Duodenal mucosa (tissue), 2 donors: ENCODE measurements at regions not wholly inside any gene's neighbourhood (a gene's known extent, or its start where the extent isn't known, plus 50 kb on each side); places are given as distances from the start of the nearest gene placed in this dataset.

Experiments
- H3K27ac ChIP-seq: one replicate; pipeline ENCODE4 v1.7.0; 2013; ENCODE audit warnings: low read depth, low read length
- H3K27me3 ChIP-seq, 2 donors: one replicate each; pipeline ENCODE4 v1.7.0; 2013; ENCODE audit warnings: low read length in 2 of 2, control low read depth in 1 of 2; ENCODE audit not compliant: insufficient read depth in 2 of 2, control insufficient read depth in 1 of 2
- H3K36me3 ChIP-seq, 2 donors: one replicate each; pipeline ENCODE4 v1.7.0; 2013; ENCODE audit warnings: low read length in 2 of 2, control low read depth in 1 of 2; ENCODE audit not compliant: insufficient read depth in 2 of 2, control insufficient read depth in 1 of 2
- H3K4me1 ChIP-seq, 2 donors: one replicate each; pipeline ENCODE4 v1.7.0; 2013; ENCODE audit warnings: low read length in 2 of 2, control low read depth in 1 of 2; ENCODE audit not compliant: insufficient read depth in 2 of 2, control insufficient read depth in 1 of 2
- H3K4me3 ChIP-seq, 2 donors: one replicate each; pipeline ENCODE4 v1.7.0; 2013; ENCODE audit warnings: low read length in 2 of 2, low read depth in 1 of 2
- H3K9ac ChIP-seq, 2 donors: one replicate each; pipeline ENCODE4 v1.7.0; 2013; ENCODE audit warnings: low read length in 2 of 2, low read depth in 1 of 2
- H3K9me3 ChIP-seq, 2 donors: one replicate each; pipeline ENCODE4 v1.7.0; 2013; ENCODE audit warnings: low read length in 2 of 2, control low read depth in 1 of 2; ENCODE audit not compliant: control insufficient read depth in 1 of 2

GRCh38 chr13:64283926-64284325 is 2868.3 kb upstream of the PCDH20 start:
- Histone ChIP-seq H3K27ac (no peak overlapping the region), H3K4me3 (no peak overlapping the region), H3K27me3 (no peaks in the 10 kb centered on the region), H3K9ac (no peak overlapping the region), H3K9me3 (peaks cover 13% of the 10 kb centered on the region in 2 donors), H3K36me3 (no peaks in the 10 kb centered on the region), H3K4me1 (no peaks in the 10 kb centered on the region)

GRCh38 chr13:64278493-64278892 is 2862.8 kb upstream of the PCDH20 start:
- no peak overlapping the region for H3K27ac ChIP-seq
- H3K4me3 ChIP-seq: no peak overlapping the region
- H3K9me3 ChIP-seq: peaks cover 4 to 6% of the 10 kb centered on the region in 2 donors
- no peak overlapping the region for H3K9ac ChIP-seq
- no peaks in the 10 kb centered on the region for H3K4me1 ChIP-seq
- H3K27me3 ChIP-seq: no peaks in the 10 kb centered on the region
- no peaks in the 10 kb centered on the region for H3K36me3 ChIP-seq

GRCh38 chr13:64277097-64277496 is 2861.4 kb upstream of the PCDH20 start:
- H3K4me1 ChIP-seq: no peaks in the 10 kb centered on the region
- no peak overlapping the region for H3K4me3 ChIP-seq
- H3K9ac ChIP-seq: no peak overlapping the region
- peaks cover 9 to 11% of the 10 kb centered on the region in 2 donors for H3K9me3 ChIP-seq
- no peak overlapping the region for H3K27ac ChIP-seq
- no peaks in the 10 kb centered on the region for H3K27me3 ChIP-seq
- H3K36me3 ChIP-seq: no peaks in the 10 kb centered on the region

- Histone ChIP-seq H3K9ac (no peak overlapping the region), H3K4me3 (no peak overlapping the region), H3K4me1 (no peaks in the 10 kb centered on the region), H3K36me3 (no peaks in the 10 kb centered on the region), H3K27ac (no peak overlapping the region), H3K27me3 (no peaks in the 10 kb centered on the region), H3K9me3 (peaks cover 9 to 12% of the 10 kb centered on the region in 2 donors)
These were observed 2860.6 kb upstream of the PCDH20 start for GRCh38 chr13:64276232-64276631.

- H3K27ac ChIP-seq: no peak overlapping the region
- peaks cover 9 to 12% of the 10 kb centered on the region in 2 donors for H3K9me3 ChIP-seq
- no peaks in the 10 kb centered on the region for H3K4me1 ChIP-seq
- no peaks in the 10 kb centered on the region for H3K36me3 ChIP-seq
- H3K27me3 ChIP-seq: no peaks in the 10 kb centered on the region
- no peak overlapping the region for H3K9ac ChIP-seq
- H3K4me3 ChIP-seq: no peak overlapping the region
These were observed 2859.0 kb upstream of the PCDH20 start for GRCh38 chr13:64274481-64275217.

GRCh38 chr13:64273780-64274179 is 2858.1 kb upstream of the PCDH20 start:
- no peak overlapping the region for H3K4me3 ChIP-seq

GRCh38 chr13:64272681-64273080 is 2857.0 kb upstream of the PCDH20 start:
- no peak overlapping the region for H3K27ac ChIP-seq
- H3K4me1 ChIP-seq: no peaks in the 10 kb centered on the region
- H3K9me3 ChIP-seq: peaks cover 12% of the 10 kb centered on the region in 2 donors
- no peaks in the 10 kb centered on the region for H3K27me3 ChIP-seq
- no peak overlapping the region for H3K4me3 ChIP-seq
- no peak overlapping the region for H3K9ac ChIP-seq
- no peaks in the 10 kb centered on the region for H3K36me3 ChIP-seq

More at GRCh38 chr13:64273780-64274179, 2858.1 kb upstream of the PCDH20 start:
- Histone ChIP-seq H3K27ac (no peak overlapping the region), H3K9ac (no peak overlapping the region), H3K9me3 (peaks cover 12% of the 10 kb centered on the region in 2 donors), H3K36me3 (no peaks in the 10 kb centered on the region), H3K27me3 (no peaks in the 10 kb centered on the region), H3K4me1 (no peaks in the 10 kb centered on the region)

- peaks cover 10 to 11% of the 10 kb centered on the region in 2 donors for H3K9me3 ChIP-seq
These were observed 2850.4 kb upstream of the PCDH20 start for GRCh38 chr13:64266024-64266423.

GRCh38 chr13:64263285-64263684 is 2847.6 kb upstream of the PCDH20 start:
- H3K36me3 ChIP-seq: no peaks in the 10 kb centered on the region
- peaks cover 11 to 14% of the 10 kb centered on the region in 2 donors for H3K9me3 ChIP-seq
- H3K4me3 ChIP-seq: no peak overlapping the region
- H3K27me3 ChIP-seq: no peaks in the 10 kb centered on the region
- no peak overlapping the region for H3K9ac ChIP-seq
- no peaks in the 10 kb centered on the region for H3K4me1 ChIP-seq
- no peak overlapping the region for H3K27ac ChIP-seq

More at GRCh38 chr13:64266024-64266423, 2850.4 kb upstream of the PCDH20 start:
- Histone ChIP-seq H3K9ac (no peak overlapping the region), H3K4me3 (no peak overlapping the region), H3K36me3 (no peaks in the 10 kb centered on the region), H3K4me1 (no peaks in the 10 kb centered on the region), H3K27ac (no peak overlapping the region), H3K27me3 (no peaks in the 10 kb centered on the region)

- Histone ChIP-seq H3K4me1 (no peaks in the 10 kb centered on the region), H3K4me3 (no peak overlapping the region), H3K9ac (no peak overlapping the region)
These were observed 2841.1 kb upstream of the PCDH20 start for GRCh38 chr13:64256751-64257150.

More at GRCh38 chr13:64256751-64257150, 2841.1 kb upstream of the PCDH20 start:
- H3K36me3 ChIP-seq: no peaks in the 10 kb centered on the region
- no peak overlapping the region for H3K27ac ChIP-seq
- H3K9me3 ChIP-seq: peaks cover 9 to 11% of the 10 kb centered on the region in 2 donors
- H3K27me3 ChIP-seq: no peaks in the 10 kb centered on the region
